Glomerular visceral epithelial cell (primary cell): ENCODE measurements at regions not wholly inside any gene's neighbourhood (a gene's known extent, or its start where the extent isn't known, plus 50 kb on each side); places are given as distances from the start of the nearest gene placed in this dataset.
"Not testable (repeated sequence)": the region's sequence is repeated elsewhere in the genome, so short reads cannot be mapped to it uniquely, and the experiment has no call there.

ENCODE experiments used
- DNase-seq: peaks from one replicate; pipeline ENCODE4 v3.0.0-alpha.2; 2016; ENCODE audit errors: extremely low spot score

DNA sequence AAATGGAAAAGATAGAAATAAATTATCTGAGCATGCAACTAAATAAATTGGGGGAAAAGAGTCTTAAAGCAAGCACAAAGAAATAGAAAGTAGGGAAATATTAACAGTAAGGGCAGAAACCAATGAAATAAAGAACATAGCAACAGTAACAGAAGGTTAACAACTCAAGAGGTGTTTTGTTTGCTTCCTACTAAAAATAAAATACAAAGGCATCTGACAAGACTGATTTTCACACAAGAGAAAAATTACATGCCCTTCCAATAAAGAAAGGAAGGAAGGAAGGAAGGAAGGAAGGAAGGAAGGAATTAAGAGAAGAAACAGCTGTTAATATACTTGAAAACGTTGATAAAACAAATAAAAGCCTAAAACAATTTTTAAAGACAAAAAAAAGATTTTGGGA lies 240.2 kb downstream of the SEC16B start:
- DNase-seq: no peak

DNA sequence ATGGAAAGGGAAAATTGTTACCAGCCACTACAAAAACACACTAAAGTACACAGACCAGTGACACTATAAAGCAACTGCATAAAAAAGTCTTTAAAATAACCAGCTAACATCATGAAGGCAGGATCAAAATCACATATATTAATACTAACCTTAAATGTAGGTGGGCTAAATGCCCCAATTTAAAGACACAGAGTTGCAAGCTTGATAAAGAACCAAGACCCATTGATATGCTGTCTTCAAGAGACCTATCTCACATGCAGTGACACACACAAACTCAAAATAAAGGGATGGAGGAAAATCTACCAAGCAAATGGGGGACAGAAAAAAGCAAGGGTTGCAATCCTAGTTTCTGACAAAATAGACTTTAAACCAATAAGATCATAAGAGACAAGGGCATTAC lies 246.3 kb downstream of the SEC16B start:
- no peak for DNase-seq

GRCh38 chr1:177710696-177711620 lies 258.9 kb downstream of the SEC16B start:
- DNase-seq: no peak

- no peak for DNase-seq
Measured at GRCh38 chr1:177708406-177708805, 261.5 kb downstream of the SEC16B start.

DNA sequence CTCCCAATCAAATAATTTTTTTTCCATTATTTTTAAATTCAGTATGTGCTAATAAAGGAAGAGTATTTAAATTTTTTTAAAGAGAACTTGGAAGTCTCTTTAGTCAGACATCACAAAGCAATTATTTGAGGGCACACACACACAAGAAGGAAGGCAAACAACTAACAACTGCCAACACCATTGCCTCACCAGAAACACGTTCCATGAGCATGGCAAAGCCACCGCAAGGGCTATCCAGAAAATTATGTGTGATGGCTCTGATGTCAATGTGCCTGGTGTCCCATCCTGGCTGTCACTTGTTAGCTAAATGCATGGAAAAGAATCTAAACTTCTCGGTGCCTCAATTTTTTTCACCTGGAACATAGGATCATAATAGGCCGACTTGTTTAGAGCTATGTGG lies 262.9 kb downstream of the SEC16B start:
- DNase-seq: no peak

GRCh38 chr1:177705839-177706238 lies 264.0 kb downstream of the SEC16B start:
- no peak for DNase-seq

DNA sequence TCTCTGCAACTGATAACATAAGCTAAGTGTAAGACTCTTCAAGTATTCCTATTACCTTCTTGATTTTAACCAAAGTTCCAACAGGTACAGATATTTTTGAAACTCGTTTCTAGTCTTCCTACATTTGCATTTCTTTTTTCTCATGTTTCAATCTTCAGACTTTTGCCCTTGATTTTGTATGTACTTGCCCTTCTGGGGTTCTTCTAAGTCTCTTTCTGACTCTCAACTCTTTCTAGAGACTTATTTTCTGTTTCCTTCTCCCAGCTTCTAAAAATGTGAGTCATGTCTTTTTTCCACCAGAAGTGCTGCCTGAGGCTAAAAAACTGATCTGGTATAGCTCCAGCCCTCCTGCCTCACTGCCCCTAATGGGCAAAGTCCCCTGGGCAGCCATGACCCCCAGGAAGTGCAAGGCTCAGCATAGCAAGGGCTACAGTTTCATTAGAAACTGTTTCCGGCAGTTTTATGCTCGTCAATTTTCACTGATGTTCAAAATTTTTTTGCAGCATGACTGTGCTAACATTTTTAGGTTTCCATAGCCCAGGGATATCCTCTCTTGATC lies 265.9 kb downstream of the SEC16B start:
- no peak for DNase-seq

GRCh38 chr1:177701654-177702353 lies 268.1 kb downstream of the SEC16B start:
- DNase-seq: no peak

GRCh38 chr1:177700856-177701255 lies 269.0 kb downstream of the SEC16B start:
- no peak for DNase-seq

DNA sequence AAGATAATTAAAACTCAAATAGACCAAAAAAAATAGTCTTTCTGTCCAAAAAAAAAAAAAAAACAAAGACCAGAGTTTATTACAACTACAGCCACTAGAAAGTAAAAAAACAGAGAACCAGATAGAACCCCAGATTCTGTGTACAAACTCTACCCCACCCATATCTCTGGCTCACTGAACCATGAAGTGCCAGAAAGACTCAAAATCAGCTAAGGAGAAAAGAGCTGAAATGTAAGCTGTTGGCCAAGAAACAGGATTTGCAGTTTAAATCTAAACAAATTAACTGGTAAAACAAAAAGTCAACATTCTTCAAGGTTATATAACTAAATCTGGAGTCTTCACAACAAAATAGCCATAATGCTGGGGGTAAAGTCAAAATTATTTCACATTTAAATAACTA lies 278.9 kb downstream of the SEC16B start:
- no peak for DNase-seq

GRCh38 chr1:177687544-177687943 lies 282.3 kb downstream of the SEC16B start:
- DNase-seq: no peak

DNA sequence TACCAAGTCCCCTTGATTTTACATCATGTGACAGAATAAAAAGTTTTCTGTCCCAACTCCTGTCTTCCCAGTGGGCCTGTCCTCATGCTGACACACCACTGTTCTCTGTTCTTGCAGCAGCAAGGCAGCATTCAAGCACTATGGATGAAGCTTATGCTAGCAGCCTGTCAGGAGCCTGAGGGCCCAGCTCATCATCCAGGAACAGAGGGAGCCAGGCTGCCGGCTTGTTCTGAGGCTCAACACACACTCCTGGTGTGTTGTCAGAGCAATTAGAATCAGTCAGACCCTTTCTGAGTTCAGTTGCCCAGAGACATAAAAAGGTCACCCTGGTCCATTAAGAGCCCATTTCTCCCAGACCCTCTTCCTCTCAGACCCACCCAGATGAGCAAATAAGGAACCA lies 282.9 kb downstream of the SEC16B start:
- no peak for DNase-seq

DNA sequence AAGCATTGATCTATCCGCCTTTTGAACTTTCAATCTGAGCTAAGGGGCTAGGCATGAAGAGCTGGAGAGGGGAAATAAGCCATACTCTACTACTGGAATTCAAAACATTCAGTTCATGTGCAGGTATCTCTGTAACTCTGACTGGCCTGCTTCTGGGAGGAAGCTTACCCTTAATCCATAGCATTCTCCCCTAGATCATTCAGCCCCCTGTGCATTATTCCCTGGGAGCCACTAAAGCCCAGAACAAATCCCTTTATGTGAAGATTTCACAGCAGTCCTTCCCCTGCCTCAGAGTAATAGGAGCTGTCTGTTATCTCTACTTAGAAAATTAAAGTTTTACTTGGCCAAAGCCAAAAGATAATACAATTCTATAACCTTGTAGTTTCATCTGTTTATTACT lies 300.7 kb downstream of the SEC16B start:
- DNase-seq: no peak

GRCh38 chr1:177665935-177666334 lies 303.9 kb downstream of the SEC16B start:
- no peak for DNase-seq

DNA sequence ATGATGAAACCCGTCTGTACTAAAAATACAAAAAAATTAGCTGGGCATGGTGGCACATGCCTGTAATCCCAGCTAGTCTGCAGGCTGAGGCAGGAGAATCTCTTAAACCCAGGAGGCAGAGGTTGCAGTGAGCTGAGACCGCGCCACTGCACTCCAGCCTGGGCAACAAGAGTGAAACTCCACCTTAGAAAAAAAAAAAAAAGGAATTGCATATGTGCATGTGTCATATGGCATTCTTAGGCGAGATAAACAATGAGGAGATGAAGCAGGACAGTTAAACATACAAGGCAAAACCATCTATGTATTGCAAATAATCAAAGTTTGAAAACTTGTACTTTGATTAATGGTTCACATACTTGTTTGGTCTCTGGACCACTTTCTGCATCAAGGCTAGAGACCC lies 305.1 kb downstream of the SEC16B start:
- DNase-seq: not testable (repeated sequence)

DNA sequence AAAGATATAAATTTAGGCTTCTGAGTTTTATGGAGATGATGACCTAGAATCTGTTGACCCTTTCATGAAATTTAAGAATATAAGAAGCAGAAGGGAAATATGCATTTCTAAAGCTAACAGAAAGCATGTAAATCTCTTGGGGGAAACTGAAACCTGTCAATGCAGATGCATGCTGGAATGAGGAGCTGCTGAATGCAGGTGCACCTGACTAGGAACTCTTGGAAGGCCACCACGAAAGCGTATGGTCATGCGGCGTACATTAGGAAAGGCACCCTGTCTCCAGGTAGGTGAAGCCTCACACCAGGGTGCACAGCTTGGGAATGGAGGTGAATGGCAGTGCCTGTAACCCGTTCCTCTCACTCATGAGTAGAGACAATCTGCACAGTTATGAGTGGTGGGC lies 309.7 kb downstream of the SEC16B start:
- DNase-seq: no peak

DNA sequence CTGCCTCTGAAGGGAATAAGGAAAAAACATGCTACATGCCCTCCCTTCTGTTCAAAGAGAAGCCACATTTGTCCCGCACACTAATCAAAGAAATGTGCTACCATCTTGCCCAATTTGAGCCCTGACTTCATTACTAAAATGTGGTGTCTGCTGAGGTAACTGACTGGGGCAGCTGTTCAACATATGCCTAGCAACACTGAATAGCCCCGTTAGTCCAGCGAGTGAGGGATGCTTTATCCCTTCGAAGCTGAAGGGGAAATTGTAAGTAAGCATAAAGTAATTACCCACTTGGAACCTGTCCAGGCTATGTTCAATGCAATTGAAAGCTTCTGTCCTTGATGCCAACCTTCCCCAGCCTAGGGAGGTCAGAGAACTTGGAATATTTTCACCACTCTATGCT lies 310.6 kb downstream of the SEC16B start:
- DNase-seq: no peak

DNA sequence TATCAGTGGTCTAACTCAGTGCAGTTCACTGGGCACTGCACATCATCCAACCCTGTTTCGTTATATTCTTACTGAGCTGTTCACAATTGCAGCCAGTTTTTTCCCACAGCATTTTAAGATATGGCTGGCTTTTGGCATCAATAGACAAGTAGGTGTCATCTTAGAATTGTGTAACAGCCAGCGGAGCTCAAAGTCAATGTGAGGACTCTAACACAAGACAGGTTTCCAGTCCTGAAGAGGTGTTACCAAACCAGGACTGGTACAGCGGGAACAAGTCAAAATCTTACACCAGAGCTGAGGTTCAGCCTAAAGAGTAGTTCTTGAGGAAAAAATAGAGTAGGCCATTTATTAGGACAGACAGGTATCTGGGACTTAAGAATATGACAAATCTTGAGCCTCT lies 313.3 kb downstream of the SEC16B start:
- no peak for DNase-seq

DNA sequence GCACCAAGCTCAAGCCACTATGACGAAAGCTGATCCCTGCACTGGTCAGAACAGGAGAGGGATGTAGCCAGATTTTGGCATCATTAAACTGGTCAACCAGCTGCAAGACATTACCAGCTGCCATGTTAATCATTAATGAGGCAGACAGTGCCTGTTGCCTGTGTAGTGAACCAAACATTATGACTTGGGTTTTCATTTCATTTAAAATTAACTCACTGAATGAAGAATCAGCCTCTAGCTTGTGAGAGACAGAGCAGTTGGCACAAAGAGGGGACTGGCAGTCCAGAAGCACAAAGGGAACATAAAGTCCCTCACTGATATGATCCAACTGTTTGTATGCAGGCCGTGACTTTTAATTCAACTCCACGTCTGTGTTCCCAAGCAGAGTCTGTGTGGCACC lies 318.9 kb downstream of the SEC16B start:
- peak; percentile 28 for DNase-seq

DNA sequence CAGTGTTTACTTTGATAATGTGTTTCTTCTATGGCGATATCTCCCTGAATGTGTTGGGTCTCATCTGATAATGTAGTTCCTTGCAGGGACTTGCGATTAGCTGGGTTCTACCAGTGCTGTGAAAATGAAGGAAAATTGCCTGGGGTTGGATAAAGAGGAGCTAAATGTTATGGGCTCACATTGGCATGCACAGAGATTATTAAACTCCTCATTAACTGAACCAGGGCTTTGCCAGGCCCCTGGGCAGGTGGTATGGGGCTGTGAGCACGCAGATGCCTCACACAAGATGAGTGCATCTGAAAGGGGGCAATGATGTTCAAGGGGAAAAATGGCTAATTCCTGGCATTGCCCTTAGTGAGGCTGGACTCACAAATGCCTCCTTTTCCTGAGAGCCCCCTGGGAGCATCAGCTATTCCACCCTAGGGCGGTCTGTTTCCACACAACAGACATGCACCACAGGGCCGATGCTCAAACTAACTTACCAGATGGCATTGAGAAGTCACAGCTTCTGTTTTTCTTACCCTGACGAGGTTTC lies 321.1 kb downstream of the SEC16B start:
- no peak for DNase-seq

- DNase-seq: no peak
Measured at GRCh38 chr1:177648138-177648537, 321.7 kb downstream of the SEC16B start.
